ENCODE measurements at regions not wholly inside any gene's neighbourhood (a gene's known extent, or its start where the extent isn't known, plus 50 kb on each side); places are given as distances from the start of the nearest gene placed in this dataset.

- no peak overlapping the region for H3K4me3 ChIP-seq
- H3K27ac ChIP-seq, result no peak overlapping the region
- H3K36me3 ChIP-seq, result no peaks in the 10 kb centered on the region
- H3K4me1 ChIP-seq, result no peaks in the 10 kb centered on the region
- ATAC-seq (ENCODE audit: low FRiP score in 2 of 2) (no peak), DNase-seq (no peak)
- no peaks in the 10 kb centered on the region for H3K9me3 ChIP-seq
- 61 to 64% methylated on average over 9 of the region's 9 CpGs for WGBS, 2 donors
- H3K27me3 ChIP-seq, result no peaks in the 10 kb centered on the region
- no peak for TF ChIP-seq CTCF (IDR thresholded peaks at IDR 0.05)
Measured at GRCh38 chr20:40738976-40739375, 49.9 kb upstream of the MAFB start.

GRCh38 chr20:40739841-40740240 is 50.8 kb upstream of the MAFB start:
- no peaks in the 10 kb centered on the region for H3K27me3 ChIP-seq
- TF ChIP-seq POLR2AphosphoS5 (IDR thresholded peaks at IDR 0.05), result no peak
- TF ChIP-seq POLR2A (IDR thresholded peaks at IDR 0.05), result no peak
- no peak for TF ChIP-seq CTCF (IDR thresholded peaks at IDR 0.05)
- TF ChIP-seq EP300 (IDR thresholded peaks at IDR 0.05), result no peak
- no peak overlapping the region for H3K27ac ChIP-seq
- no peaks in the 10 kb centered on the region for H3K36me3 ChIP-seq
- no peaks in the 10 kb centered on the region for H3K9me3 ChIP-seq
- 89 to 100% methylated on average over 1 of the region's 1 CpG for WGBS, 2 donors
- DNase-seq (no peak), ATAC-seq (ENCODE audit: low FRiP score in 2 of 2) (no peak)
- H3K4me1 ChIP-seq, result no peaks in the 10 kb centered on the region
- no peak overlapping the region for H3K4me3 ChIP-seq

- Histone ChIP-seq H3K4me1 (no peaks in the 10 kb centered on the region), H3K36me3 (no peaks in the 10 kb centered on the region), H3K27me3 (no peaks in the 10 kb centered on the region), H3K9me3 (no peaks in the 10 kb centered on the region), H3K4me3 (no peak overlapping the region), H3K27ac (no peak overlapping the region)
- TF ChIP-seq POLR2AphosphoS5 (IDR thresholded peaks at IDR 0.05) (no peak), POLR2A (IDR thresholded peaks at IDR 0.05) (no peak), CTCF (IDR thresholded peaks at IDR 0.05) (peak; percentile 28 to 46 (median 37)), EP300 (IDR thresholded peaks at IDR 0.05) (no peak)
- ATAC-seq (ENCODE audit: low FRiP score in 2 of 2) (peak in 1 of 2 donors; percentile 57), DNase-seq (peak in 1 of 2 donors; percentile 33)
- WGBS, 2 donors, result 53 to 60% methylated on average over 3 to 6 of the region's 6 CpGs
Measured at GRCh38 chr20:40741507-40742106, 52.6 kb upstream of the MAFB start.

- Histone ChIP-seq H3K9me3 (no peaks in the 10 kb centered on the region), H3K27ac (no peak overlapping the region), H3K27me3 (no peaks in the 10 kb centered on the region), H3K4me1 (no peaks in the 10 kb centered on the region), H3K4me3 (no peak overlapping the region), H3K36me3 (no peaks in the 10 kb centered on the region)
- TF ChIP-seq CTCF (IDR thresholded peaks at IDR 0.05) (no peak), POLR2A (IDR thresholded peaks at IDR 0.05) (no peak), POLR2AphosphoS5 (IDR thresholded peaks at IDR 0.05) (no peak), EP300 (IDR thresholded peaks at IDR 0.05) (no peak)
- WGBS, 2 donors, result 65 to 68% methylated on average over 6 to 8 of the region's 8 CpGs
- ATAC-seq (ENCODE audit: low FRiP score in 2 of 2) (no peak), DNase-seq (no peak)
Measured at GRCh38 chr20:40743141-40743775, 54.2 kb upstream of the MAFB start.
